ENCODE measurements at regions not wholly inside any gene's neighbourhood (a gene's known extent, or its start where the extent isn't known, plus 50 kb on each side); places are given as distances from the start of the nearest gene placed in this dataset.

GRCh38 chr15:69994429-69995205 lies 103.1 kb downstream of the TLE3 start:
- no peak for TF ChIP-seq POLR2A (IDR thresholded peaks at IDR 0.05)
- no peak for TF ChIP-seq CTCF (IDR thresholded peaks at IDR 0.05)
- no peak for TF ChIP-seq EP300 (IDR thresholded peaks at IDR 0.05)

Data from tibial nerve (tissue), 4 donors.